ENCODE measurements at regions not wholly inside any gene's neighbourhood (a gene's known extent, or its start where the extent isn't known, plus 50 kb on each side); places are given as distances from the start of the nearest gene placed in this dataset.

- no peak for DNase-seq
Observed at GRCh38 chr3:178465260-178466180, 70.7 kb upstream of the KCNMB2 start.

- DNase-seq = no peak
Observed at GRCh38 chr3:178472941-178473340, 63.3 kb upstream of the KCNMB2 start.

- no peak for DNase-seq
Observed at GRCh38 chr3:178474526-178474925, 61.7 kb upstream of the KCNMB2 start.

- DNase-seq = no peak
Observed at GRCh38 chr3:178475062-178475461, 61.2 kb upstream of the KCNMB2 start.

- DNase-seq = no peak
Observed at GRCh38 chr3:178476886-178477285, 59.4 kb upstream of the KCNMB2 start.

- no peak for DNase-seq
Observed at GRCh38 chr3:178479446-178479845, 56.8 kb upstream of the KCNMB2 start.

GRCh38 chr3:178479860-178480259, 56.4 kb upstream of the KCNMB2 start:
- DNase-seq = no peak

- DNase-seq = no peak
Observed at GRCh38 chr3:178480274-178480673, 56.0 kb upstream of the KCNMB2 start.

- DNase-seq = no peak
Observed at GRCh38 chr3:178480795-178481194, 55.4 kb upstream of the KCNMB2 start.

GRCh38 chr3:178482981-178483380, 53.3 kb upstream of the KCNMB2 start:
- no peak for DNase-seq

GRCh38 chr3:178483704-178484103, 52.5 kb upstream of the KCNMB2 start:
- DNase-seq = no peak

GRCh38 chr3:178485756-178486155, 50.5 kb upstream of the KCNMB2 start:
- DNase-seq = no peak
